Glomerular visceral epithelial cell (primary cell): ENCODE measurements at regions not wholly inside any gene's neighbourhood (a gene's known extent, or its start where the extent isn't known, plus 50 kb on each side); places are given as distances from the start of the nearest gene placed in this dataset.
"Not testable (repeated sequence)": the region's sequence is repeated elsewhere in the genome, so short reads cannot be mapped to it uniquely, and the experiment has no call there.

Experiments used
- DNase-seq: peaks from one replicate; pipeline ENCODE4 v3.0.0-alpha.2; 2016; ENCODE audit errors: extremely low spot score

DNA sequence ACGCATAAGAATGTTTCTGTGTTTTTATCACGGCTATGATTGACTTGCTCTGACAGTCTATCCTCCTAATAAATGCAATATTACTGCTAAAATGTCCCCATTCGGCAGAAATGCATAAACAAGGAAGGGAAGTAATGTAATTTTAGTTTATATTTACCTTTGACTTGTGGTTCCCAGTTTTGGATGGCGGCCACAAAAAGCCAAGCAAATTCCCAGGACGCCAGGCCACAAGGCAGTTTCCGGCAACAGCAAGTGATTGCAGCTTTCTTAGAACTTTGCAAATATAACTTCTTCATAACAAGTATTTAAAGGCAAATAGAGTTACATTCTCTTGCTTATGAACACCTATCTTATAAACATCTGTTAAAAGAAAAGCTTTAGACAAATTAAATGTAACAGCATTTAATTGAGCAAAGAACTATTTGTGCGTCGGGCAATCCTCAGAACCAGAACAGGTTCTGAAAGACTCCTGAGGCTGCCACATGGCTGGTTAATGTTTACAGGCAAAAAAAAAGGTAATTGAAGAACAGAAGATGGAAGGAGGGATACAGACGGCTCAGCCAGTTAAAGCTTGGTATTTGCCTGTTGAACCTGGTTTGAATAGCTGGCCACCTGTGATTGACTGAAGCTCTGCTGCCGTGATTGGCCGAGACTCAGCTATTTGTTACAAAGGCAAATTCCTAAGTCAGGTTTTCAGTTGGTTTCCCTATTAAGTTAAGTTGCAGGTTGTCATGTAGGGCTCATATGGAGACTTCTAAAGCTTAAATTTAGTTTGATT lies 80.8 kb downstream of the C21orf91 start:
- no peak for DNase-seq

GRCh38 chr21:17736072-17736471 lies 83.1 kb downstream of the C21orf91 start:
- DNase-seq: no peak

GRCh38 chr21:17733209-17733608 lies 85.9 kb downstream of the C21orf91 start:
- no peak for DNase-seq

DNA sequence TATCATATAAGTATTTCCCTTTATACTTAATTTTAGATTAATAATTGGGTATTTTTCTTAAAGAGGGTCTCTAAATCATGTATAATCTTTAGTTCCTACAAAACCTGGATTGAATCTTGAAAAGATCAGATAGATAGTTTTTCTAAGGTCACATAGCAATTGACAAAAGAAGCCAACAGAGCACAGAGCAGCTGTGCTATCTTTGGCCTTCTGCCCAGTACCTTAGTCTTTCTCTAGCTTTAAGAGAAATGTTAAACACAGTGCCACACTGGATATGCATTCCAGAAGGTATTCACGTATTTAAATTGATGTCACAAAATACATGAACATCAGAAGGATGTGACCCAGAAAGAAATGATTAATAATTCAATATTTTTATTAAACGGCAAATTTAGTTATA lies 86.8 kb downstream of the C21orf91 start:
- DNase-seq: no peak

DNA sequence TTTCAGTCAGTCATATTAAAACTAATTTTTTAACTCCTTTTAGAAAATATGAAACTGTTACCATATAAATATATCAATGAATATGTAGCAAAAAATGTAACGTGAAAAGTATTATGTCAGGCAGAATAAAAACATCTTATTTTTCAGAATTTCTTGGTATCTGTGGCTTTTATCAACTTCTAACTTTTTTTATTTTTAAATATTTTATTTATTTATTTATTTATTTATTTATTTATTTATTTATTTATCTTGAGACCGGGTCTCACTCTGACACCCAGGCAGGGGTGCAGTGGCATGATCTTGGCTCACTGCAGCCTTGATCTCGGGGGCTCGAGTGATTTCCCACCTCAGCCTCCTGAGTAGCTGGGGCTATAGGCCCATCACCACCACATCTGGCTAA lies 87.6 kb downstream of the C21orf91 start:
- DNase-seq: no peak

DNA sequence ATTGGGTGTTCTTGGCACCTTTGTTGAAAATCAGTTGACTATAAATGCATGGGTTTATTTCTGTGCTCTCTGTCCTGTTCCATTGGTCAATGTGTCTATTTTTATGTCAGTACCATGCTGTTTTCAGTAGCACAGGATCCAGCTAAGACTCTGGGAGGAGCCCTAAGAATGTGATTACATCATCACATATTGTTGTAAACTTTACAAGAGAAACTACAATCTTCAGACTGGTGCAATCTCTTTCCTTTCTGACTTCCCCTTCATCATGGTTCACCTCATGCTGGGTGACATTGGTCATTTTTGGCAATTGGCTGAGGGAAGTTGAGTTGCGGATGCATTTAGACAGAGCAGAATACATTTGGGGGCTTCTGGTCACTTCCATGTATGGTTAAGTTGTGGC lies 88.4 kb downstream of the C21orf91 start:
- no peak for DNase-seq

DNA sequence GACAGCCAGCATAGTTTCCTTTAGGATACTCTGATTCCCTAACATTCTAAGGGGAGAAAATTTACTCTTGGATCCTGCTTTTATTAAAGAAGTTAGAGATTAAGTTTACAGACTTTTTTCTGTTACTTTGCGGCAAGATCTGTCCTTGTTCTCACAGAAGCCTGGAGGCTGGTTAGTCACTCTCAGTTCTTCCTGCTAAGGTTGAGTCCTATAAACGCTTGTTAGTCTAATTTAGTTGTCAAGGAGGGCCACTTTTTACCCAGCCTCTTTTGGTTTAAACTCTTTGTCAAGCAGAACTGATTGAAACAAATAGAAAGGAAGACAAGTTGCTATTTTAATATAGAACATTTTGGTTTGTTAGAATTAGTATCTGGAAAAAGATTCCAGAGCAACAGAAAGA lies 89.7 kb downstream of the C21orf91 start:
- DNase-seq: no peak

DNA sequence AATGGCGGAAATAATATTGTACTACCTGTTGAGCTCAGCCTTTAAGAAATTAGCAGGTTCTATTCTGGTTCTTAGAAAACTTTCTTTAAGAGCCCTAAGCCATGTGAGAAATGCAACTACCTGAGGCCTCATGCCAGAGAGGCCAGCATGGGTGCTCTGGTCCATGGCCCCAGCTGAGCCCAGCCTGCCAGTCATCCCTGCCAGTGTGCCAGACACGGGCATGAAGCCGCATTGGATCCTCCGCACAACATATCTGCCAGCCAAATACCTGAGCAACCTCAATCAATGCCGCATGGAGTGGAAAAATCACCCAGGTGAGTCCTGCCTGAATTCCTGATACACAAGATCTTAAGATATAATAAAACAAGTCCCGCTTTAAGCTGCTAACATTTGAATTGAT lies 91.8 kb downstream of the C21orf91 start:
- no peak for DNase-seq

- DNase-seq: no peak
Measured at GRCh38 chr21:17726047-17726829, 92.9 kb downstream of the C21orf91 start.

- no peak for DNase-seq
Measured at GRCh38 chr21:17725339-17725738, 93.8 kb downstream of the C21orf91 start.

DNA sequence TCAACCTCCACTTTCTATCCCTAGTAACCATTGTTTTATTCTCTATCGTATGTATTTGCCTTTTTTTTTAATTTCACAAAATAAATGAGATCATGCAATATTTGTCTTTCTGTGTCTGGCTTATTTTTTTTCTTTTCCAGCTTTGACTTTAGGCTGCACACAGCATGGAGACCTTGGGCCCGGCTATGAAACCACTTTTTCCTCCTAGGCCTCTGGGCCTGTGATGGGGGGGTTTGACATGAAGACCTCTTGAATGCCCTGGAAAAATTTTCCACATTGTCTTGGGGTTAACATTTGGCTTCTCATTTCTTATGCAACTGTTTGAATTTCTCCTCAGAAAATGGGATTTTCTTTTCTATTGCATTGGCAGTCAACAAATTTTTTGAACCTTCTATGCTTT lies 100.2 kb upstream of the BTG3 start:
- DNase-seq: no peak

DNA sequence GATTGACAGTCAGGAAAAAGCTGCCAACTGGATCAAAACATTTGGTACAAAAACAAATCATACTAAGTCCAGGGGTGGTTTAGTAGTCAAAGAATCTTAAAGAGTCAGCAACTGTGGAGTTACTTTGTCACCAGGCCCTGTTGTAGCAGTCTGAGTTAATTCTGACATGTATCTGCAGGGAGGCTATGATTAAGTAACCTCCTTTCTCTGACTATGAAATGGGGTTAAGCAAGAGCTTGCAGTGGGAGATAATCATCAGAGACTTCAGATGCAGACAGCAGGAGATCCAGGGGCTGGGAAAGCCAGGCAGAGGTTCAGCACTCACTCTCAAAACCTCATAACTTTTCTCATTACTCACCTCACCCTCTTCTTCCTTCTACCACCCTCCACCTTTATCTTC lies 99.2 kb upstream of the BTG3 start:
- DNase-seq: no peak

- no peak for DNase-seq
Measured at GRCh38 chr21:17709266-17709611, 96.5 kb upstream of the BTG3 start.

DNA sequence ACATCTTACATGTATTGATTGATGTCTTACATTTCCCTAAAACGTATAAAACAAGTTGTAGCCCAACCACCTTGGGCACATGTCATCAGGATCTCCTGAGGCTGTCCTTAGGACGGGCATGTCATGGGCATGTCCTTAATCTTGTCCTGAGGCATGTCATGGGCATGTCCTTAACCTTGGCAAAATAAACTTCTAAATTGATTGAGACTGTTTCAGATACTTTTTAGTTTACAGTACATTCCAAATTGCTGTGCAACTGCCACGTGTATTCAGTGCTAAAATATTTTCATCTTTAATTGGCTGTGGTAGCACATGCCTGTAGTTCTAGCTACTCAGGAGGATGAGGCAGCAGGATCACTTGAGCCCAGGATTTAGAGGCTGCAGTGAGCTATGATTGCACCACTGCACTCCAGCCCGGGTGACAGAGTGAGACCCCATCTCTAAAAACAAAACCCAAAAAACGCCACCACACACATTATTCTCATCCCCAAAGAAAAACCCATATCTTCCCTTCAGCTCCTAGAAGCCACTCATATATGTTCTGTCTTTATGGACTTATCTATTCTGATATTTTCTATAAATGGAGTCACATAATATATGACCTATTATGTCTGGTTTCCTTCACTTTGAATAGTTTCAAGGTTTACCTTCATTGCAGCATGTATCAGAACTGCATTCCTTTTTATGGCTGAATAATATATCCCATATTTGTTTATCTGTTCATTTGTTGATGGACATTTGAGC lies 96.0 kb upstream of the BTG3 start:
- DNase-seq: no peak

DNA sequence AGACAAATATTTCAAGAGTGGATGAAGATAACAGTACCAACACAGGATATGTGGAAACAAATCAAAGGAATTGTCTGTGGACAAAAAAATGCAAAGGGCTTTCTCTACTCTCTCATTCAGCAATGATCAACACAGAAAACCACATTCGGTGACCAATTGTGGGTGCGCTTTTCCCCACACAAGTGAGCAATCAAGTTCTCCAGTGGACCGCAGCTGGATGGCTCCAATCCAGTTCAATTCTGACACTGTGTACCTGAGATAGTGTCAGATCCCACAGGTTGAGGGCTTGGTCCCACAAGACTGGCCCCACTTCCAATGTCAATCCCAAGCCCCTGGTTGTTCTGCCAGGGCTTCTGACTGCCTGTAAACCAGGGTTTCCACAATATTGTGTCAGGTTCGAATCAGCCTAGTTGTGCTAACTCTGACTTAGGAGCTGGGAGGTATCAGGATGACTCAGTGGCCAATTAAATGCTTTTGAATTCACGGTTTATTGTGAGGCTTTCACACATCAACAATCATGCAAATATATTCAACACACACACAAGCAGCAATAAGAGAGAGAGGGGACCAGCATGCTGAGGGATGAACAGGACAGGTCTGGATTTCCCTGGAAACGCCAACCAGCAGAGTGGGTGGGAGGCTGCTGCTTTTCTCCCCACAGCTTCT lies 87.0 kb upstream of the BTG3 start:
- no peak for DNase-seq

- DNase-seq: no peak
Measured at GRCh38 chr21:17697473-17697872, 84.8 kb upstream of the BTG3 start.

- DNase-seq: not testable (repeated sequence)
Measured at GRCh38 chr21:17694416-17694815, 81.7 kb upstream of the BTG3 start.

DNA sequence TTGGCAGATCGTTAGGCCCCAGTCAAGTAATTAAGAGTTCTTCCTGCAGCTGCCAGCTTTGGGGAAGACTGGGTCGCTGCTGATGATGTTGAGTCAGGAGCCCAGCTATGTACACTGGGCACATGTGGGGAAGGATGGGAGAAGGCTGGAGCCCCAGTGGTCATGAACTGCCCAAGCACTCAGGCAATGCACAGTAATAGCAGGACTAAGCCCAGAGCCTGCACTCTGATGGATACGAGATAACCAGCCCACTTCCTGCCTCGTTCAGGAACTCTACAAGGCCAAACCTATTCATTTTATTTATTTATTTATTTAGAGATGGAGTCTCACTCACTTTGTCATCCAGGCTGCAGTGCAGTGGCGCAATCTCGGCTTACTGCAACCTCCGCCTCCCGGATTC lies 81.1 kb upstream of the BTG3 start:
- no peak for DNase-seq

GRCh38 chr21:17690078-17690494 lies 77.4 kb upstream of the BTG3 start:
- no peak for DNase-seq

DNA sequence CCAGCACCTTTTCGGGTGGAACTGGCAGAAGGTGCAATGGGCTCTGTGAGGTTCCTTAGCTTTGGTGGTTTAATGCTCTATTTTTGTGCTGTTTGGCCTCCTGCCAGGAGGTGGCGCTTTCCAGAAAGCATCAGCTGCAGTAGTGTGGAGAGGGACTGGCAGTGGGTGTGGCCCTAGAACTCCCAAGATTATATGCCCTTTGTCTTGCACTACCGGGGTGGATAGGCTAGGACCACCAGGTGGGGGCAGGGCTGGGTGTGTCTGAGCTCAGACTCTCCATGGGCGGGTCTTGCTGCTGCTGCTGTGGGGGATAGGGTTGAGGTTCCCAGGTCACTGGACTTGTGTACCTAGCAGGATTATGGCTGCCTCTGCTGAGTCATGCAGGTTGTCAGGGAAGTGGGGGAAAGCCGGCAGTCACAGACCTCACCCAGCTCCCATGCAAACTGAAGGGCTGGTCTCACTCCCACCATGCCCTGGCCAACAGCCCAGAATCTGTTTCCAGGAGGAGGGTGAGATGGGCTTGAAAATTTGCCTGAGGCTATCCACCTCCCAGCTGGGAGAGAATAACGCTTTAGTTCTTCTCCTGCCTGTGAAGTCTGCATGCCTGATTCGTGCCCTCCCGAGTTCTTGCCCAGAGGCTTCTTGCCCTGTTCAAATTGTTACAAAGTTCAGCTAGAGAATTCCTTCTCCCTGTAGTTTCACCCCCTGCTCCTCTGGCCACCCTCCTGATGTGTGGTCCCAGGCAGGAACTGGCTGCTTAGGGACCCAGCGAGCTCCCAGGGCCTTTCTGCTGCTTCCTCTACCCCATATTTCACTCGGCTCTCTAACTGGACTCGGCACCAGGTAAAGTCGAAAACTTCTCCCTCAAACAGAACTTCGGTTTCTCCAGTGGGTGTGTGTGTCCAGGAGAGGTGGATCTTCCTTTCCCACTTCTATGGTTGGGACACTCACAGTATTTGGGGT lies 76.5 kb upstream of the BTG3 start:
- peak; percentile 18 for DNase-seq

DNA sequence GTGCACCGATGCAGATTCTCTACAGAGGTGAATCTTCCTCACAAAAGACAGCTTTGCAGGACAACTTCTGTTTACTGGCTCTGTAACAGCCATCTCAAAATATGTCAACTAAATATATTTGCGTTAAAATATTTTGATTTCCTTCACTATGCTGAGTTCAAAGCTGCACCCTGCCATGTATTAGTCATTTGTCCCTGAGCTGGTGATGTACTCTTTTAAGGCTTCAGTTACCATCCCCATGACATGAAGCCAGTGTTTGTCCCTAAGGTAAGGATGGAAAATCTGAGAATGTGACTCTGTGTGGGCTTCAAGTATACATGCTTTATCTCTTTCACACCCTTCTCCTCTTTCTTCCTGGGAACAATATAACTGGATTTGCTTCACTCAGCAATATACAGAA lies 70.2 kb upstream of the BTG3 start:
- DNase-seq: no peak
